Adipocyte (in vitro differentiated cells): ENCODE measurements at regions not wholly inside any gene's neighbourhood (a gene's known extent, or its start where the extent isn't known, plus 50 kb on each side); places are given as distances from the start of the nearest gene placed in this dataset.
A peak's percentile ranks its signal among the peaks of the same experiment; 100 is the strongest.

Experiments
- DNase-seq: peaks from one replicate; pipeline ENCODE4 v3.0.0-alpha.2; 2015; ENCODE audit warnings: low read depth
- H3K27me3 ChIP-seq: replicated peaks from 2 replicates; pipeline ENCODE4 v1.7.0; 2013; ENCODE audit warnings: mild to moderate bottlenecking, low read length, moderate library complexity; ENCODE audit not compliant: control insufficient read depth, insufficient read depth
- H3K36me3 ChIP-seq: 2 replicates; pipeline ENCODE4 v1.7.0; 2013; ENCODE audit warnings: low read length, mild to moderate bottlenecking, moderate library complexity; ENCODE audit not compliant: control insufficient read depth, insufficient read depth, severe bottlenecking
- H3K4me1 ChIP-seq: 2 replicates; pipeline ENCODE4 v1.7.0; 2013; ENCODE audit warnings: mild to moderate bottlenecking, low read length, moderate library complexity; ENCODE audit not compliant: control insufficient read depth, insufficient read depth
- H3K4me3 ChIP-seq: 2 replicates; pipeline ENCODE4 v1.7.0; 2013; ENCODE audit warnings: mild to moderate bottlenecking, low read length, moderate library complexity
- H3K9ac ChIP-seq: 2 replicates; pipeline ENCODE4 v1.7.0; 2013; ENCODE audit warnings: mild to moderate bottlenecking, low read length, moderate library complexity
- H3K9me3 ChIP-seq: 2 replicates; pipeline ENCODE4 v1.7.0; 2013; ENCODE audit warnings: mild to moderate bottlenecking, low read length, moderate library complexity; ENCODE audit not compliant: control insufficient read depth

- H3K4me3 ChIP-seq = no peak overlapping the region
- peaks cover 29% of the 10 kb centered on the region for H3K27me3 ChIP-seq
- DNase-seq = no peak
- peaks cover 10% of the 10 kb centered on the region for H3K9me3 ChIP-seq
- no peaks in the 10 kb centered on the region for H3K4me1 ChIP-seq
- no peaks in the 10 kb centered on the region for H3K36me3 ChIP-seq
- H3K9ac ChIP-seq = no peak overlapping the region
Measured at GRCh38 chr2:88281302-88282217, 111.4 kb downstream of the THNSL2 start.

GRCh38 chr2:88269836-88270235 is 99.7 kb downstream of the THNSL2 start:
- no peak overlapping the region for H3K4me3 ChIP-seq
- H3K9ac ChIP-seq = no peak overlapping the region
- no peaks in the 10 kb centered on the region for H3K4me1 ChIP-seq
- no peak for DNase-seq
- H3K27me3 ChIP-seq = peaks cover 9% of the 10 kb centered on the region
- no peaks in the 10 kb centered on the region for H3K36me3 ChIP-seq
- no peaks in the 10 kb centered on the region for H3K9me3 ChIP-seq

- no peak overlapping the region for H3K9ac ChIP-seq
- DNase-seq = peak; percentile 5
- no peaks in the 10 kb centered on the region for H3K4me1 ChIP-seq
Measured at GRCh38 chr2:88265352-88266303, 95.5 kb downstream of the THNSL2 start.

GRCh38 chr2:88263861-88264260 is 93.7 kb downstream of the THNSL2 start:
- H3K9me3 ChIP-seq = no peaks in the 10 kb centered on the region
- H3K4me1 ChIP-seq = no peaks in the 10 kb centered on the region
- H3K27me3 ChIP-seq = peaks cover 9% of the 10 kb centered on the region
- H3K4me3 ChIP-seq = no peak overlapping the region
- H3K9ac ChIP-seq = no peak overlapping the region
- no peaks in the 10 kb centered on the region for H3K36me3 ChIP-seq
- no peak for DNase-seq

More at GRCh38 chr2:88265352-88266303, 95.5 kb downstream of the THNSL2 start:
- Histone ChIP-seq H3K27me3 (peaks cover 16% of the 10 kb centered on the region), H3K36me3 (no peaks in the 10 kb centered on the region), H3K4me3 (no peak overlapping the region), H3K9me3 (no peaks in the 10 kb centered on the region)

GRCh38 chr2:88261725-88262124 is 91.6 kb downstream of the THNSL2 start:
- DNase-seq = no peak
- H3K27me3 ChIP-seq = peaks cover 9% of the 10 kb centered on the region
- no peaks in the 10 kb centered on the region for H3K9me3 ChIP-seq
- H3K36me3 ChIP-seq = no peaks in the 10 kb centered on the region
- no peak overlapping the region for H3K4me3 ChIP-seq
- no peak overlapping the region for H3K9ac ChIP-seq
- H3K4me1 ChIP-seq = no peaks in the 10 kb centered on the region

DNA sequence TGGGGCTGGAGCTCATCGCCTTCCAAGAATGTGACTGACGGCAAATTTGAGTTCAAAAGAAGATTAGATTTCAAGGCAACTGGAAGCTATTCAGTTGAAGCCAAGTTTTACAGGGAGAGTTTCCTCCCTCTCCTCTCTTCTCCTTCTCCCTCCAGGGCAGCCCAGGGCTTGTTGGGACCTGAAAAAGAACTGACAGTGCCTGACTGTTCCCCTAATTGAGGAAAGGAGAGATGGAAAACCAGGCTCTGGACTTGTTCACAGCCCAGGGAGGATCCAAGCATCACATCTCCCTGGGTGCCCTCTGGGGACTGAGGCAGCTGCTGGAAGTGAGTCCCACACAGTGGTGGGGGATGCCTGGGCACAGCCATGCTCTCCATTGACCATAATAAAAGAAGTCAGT is 88.1 kb downstream of the THNSL2 start:
- H3K4me1 ChIP-seq = no peaks in the 10 kb centered on the region
- H3K36me3 ChIP-seq = no peaks in the 10 kb centered on the region
- no peak for DNase-seq
- H3K9me3 ChIP-seq = no peaks in the 10 kb centered on the region
- peaks cover 1% of the 10 kb centered on the region for H3K27me3 ChIP-seq
- no peak overlapping the region for H3K9ac ChIP-seq
- no peak overlapping the region for H3K4me3 ChIP-seq

DNA sequence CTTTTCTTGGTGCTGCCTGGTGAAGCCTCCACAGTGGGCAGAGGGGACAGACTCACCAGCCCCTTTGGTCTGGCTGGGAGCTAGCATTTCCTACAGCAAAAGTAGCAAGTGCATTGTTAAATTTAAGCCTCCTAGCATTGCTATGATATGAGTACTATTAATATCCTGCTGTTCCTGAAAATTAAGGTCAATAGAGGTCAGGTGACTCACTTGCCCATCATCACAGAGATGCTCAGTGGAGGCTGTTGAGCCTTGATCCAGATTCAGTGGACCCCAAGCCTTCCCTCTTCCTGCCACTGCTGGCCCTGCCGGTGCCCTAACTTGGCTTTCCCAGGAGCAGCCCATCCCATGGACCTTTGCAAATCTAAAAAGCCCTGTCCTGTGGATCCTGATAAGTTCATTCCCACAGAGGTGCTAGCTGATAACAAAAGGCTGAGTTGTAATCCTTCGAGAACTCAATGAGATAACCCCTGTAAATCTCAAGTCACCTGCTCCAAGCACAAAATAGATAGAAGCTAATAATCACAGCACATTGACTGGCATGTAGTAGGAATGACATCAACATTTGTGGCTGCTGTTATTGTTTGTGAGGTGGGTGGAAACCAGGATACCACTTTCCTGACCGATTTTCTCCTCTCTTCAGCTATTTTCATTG is 84.4 kb downstream of the THNSL2 start:
- Histone ChIP-seq H3K9me3 (no peaks in the 10 kb centered on the region), H3K27me3 (no peaks in the 10 kb centered on the region), H3K4me3 (no peak overlapping the region), H3K4me1 (no peaks in the 10 kb centered on the region), H3K9ac (no peak overlapping the region), H3K36me3 (no peaks in the 10 kb centered on the region)
- DNase-seq = no peak

GRCh38 chr2:88253997-88254396 is 83.9 kb downstream of the THNSL2 start:
- DNase-seq = no peak
- H3K36me3 ChIP-seq = no peaks in the 10 kb centered on the region
- H3K9me3 ChIP-seq = no peaks in the 10 kb centered on the region
- no peak overlapping the region for H3K4me3 ChIP-seq
- H3K27me3 ChIP-seq = no peaks in the 10 kb centered on the region
- H3K9ac ChIP-seq = no peak overlapping the region
- no peaks in the 10 kb centered on the region for H3K4me1 ChIP-seq

DNA sequence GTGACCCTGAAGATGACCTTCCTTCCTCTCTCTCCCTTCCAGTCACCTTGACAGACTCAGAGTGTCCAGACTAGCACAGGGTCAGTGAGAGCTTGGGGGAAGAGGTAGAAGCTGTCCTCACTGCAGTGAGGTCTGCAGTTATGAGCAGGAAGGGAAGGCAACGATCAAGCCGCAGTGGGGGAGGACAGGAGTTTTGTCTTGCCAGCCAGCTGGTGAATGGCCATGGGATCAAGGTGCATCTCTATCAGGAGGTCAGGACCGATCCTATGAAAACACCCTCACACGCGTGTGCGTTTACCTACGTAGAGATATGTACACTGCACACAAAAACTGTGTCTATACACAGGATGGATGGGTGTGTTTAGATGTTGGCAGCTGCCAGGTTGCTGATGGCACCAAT is 83.2 kb downstream of the THNSL2 start:
- Histone ChIP-seq H3K27me3 (no peaks in the 10 kb centered on the region), H3K9ac (no peak overlapping the region), H3K4me3 (no peak overlapping the region), H3K9me3 (no peaks in the 10 kb centered on the region), H3K4me1 (no peaks in the 10 kb centered on the region), H3K36me3 (no peaks in the 10 kb centered on the region)
- no peak for DNase-seq

DNA sequence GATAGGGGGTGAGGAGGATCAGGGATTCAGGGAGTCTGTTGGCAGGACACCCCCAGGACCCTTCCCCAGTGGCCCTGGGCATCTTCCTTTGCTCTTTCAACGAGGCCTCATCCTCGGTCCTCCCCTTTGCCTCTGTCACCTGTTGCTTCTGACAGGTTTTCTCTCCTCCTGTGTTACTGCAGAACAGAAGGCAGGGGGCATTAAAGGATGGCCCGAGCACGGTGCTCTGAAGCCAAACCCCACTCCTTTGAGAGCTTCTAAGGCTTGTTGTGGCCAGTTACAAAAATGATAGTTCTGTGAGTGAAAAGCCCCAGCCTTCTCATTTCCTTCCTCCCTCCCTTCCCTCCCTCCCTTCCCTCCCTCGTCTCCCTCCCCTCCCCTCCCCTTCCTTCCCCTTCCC is 82.5 kb downstream of the THNSL2 start:
- H3K27me3 ChIP-seq = no peaks in the 10 kb centered on the region

DNA sequence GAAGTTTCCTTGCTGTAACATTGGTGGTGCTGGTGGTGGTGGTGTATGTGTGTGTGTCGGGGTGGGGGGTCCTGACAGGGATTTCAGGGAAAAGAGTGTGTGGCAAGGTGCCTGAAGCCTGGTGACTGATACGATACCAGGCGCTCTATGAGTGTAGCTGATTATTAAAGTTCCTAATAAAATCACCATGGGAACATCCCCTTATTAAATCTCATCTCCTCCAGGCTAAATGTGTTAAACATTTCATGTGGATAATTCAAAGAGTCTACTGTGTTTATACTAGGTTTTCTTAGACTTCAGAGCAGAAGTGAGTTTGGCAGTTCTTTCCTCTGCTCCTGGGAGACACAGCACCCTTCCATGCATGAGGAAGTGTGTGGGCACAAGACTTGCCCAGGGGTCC is 82.0 kb downstream of the THNSL2 start:
- H3K4me3 ChIP-seq = no peak overlapping the region
- H3K9ac ChIP-seq = no peak overlapping the region
- no peaks in the 10 kb centered on the region for H3K4me1 ChIP-seq
- no peaks in the 10 kb centered on the region for H3K9me3 ChIP-seq
- DNase-seq = no peak
- H3K36me3 ChIP-seq = no peaks in the 10 kb centered on the region
- H3K27me3 ChIP-seq = no peaks in the 10 kb centered on the region

More for the DNA sequence above, 82.5 kb downstream of the THNSL2 start:
- Histone ChIP-seq H3K9me3 (no peaks in the 10 kb centered on the region), H3K4me3 (no peak overlapping the region), H3K4me1 (no peaks in the 10 kb centered on the region), H3K9ac (no peak overlapping the region), H3K36me3 (no peaks in the 10 kb centered on the region)
- DNase-seq = no peak
